ENCODE measurements at regions not wholly inside any gene's neighbourhood (a gene's known extent, or its start where the extent isn't known, plus 50 kb on each side); places are given as distances from the start of the nearest gene placed in this dataset.

- TF ChIP-seq CTCF (IDR thresholded peaks at IDR 0.05) (no peak), POLR2AphosphoS5 (IDR thresholded peaks at IDR 0.05) (no peak), EP300 (IDR thresholded peaks at IDR 0.05) (no peak)
Observed at GRCh38 chr9:73426269-73426668, 274.6 kb downstream of the ANXA1 start.

Measured in upper lobe of left lung (tissue), 4 donors.